ENCODE measurements at regions not wholly inside any gene's neighbourhood (a gene's known extent, or its start where the extent isn't known, plus 50 kb on each side); places are given as distances from the start of the nearest gene placed in this dataset.

- no peak for DNase-seq (ENCODE audit: low read depth)
Observed at GRCh38 chr7:85659364-85659763, 472.5 kb upstream of the SEMA3D start.

- no peak for DNase-seq (ENCODE audit: low read depth)
Observed at GRCh38 chr7:85655252-85655651, 468.4 kb upstream of the SEMA3D start.

GRCh38 chr7:85644272-85644671, 457.4 kb upstream of the SEMA3D start:
- DNase-seq (ENCODE audit: low read depth), result no peak

- DNase-seq (ENCODE audit: low read depth), result no peak
Observed at GRCh38 chr7:85641331-85641730, 454.5 kb upstream of the SEMA3D start.

GRCh38 chr7:85638394-85638793, 451.5 kb upstream of the SEMA3D start:
- no peak for DNase-seq (ENCODE audit: low read depth)

- DNase-seq (ENCODE audit: low read depth), result no peak
Observed at GRCh38 chr7:85634951-85635350, 448.1 kb upstream of the SEMA3D start.

GRCh38 chr7:85630904-85631600, 444.2 kb upstream of the SEMA3D start:
- no peak for DNase-seq (ENCODE audit: low read depth)

GRCh38 chr7:85627791-85628586, 441.1 kb upstream of the SEMA3D start:
- DNase-seq (ENCODE audit: low read depth), result no peak

- DNase-seq (ENCODE audit: low read depth), result no peak
Observed at GRCh38 chr7:85622059-85622458, 435.2 kb upstream of the SEMA3D start.

GRCh38 chr7:85620936-85621685, 434.3 kb upstream of the SEMA3D start:
- no peak for DNase-seq (ENCODE audit: low read depth)

- DNase-seq (ENCODE audit: low read depth), result no peak
Observed at GRCh38 chr7:85619236-85619635, 432.4 kb upstream of the SEMA3D start.

- no peak for DNase-seq (ENCODE audit: low read depth)
Observed at GRCh38 chr7:85614684-85615083, 427.8 kb upstream of the SEMA3D start.

GRCh38 chr7:85612514-85612913, 425.7 kb upstream of the SEMA3D start:
- no peak for DNase-seq (ENCODE audit: low read depth)

- no peak for DNase-seq (ENCODE audit: low read depth)
Observed at GRCh38 chr7:85608804-85609203, 421.9 kb upstream of the SEMA3D start.

- DNase-seq (ENCODE audit: low read depth), result no peak
Observed at GRCh38 chr7:85602196-85602595, 415.3 kb upstream of the SEMA3D start.

- DNase-seq (ENCODE audit: low read depth), result no peak
Observed at GRCh38 chr7:85600395-85600794, 413.5 kb upstream of the SEMA3D start.

- no peak for DNase-seq (ENCODE audit: low read depth)
Observed at GRCh38 chr7:85596827-85597226, 410.0 kb upstream of the SEMA3D start.

GRCh38 chr7:85595750-85596178, 408.9 kb upstream of the SEMA3D start:
- DNase-seq (ENCODE audit: low read depth), result no peak

GRCh38 chr7:85593355-85593754, 406.5 kb upstream of the SEMA3D start:
- DNase-seq (ENCODE audit: low read depth), result no peak

- no peak for DNase-seq (ENCODE audit: low read depth)
Observed at GRCh38 chr7:85587785-85588184, 400.9 kb upstream of the SEMA3D start.

- DNase-seq (ENCODE audit: low read depth), result no peak
Observed at GRCh38 chr7:85586091-85586490, 399.2 kb upstream of the SEMA3D start.

- DNase-seq (ENCODE audit: low read depth), result no peak
Observed at GRCh38 chr7:85583131-85583953, 396.5 kb upstream of the SEMA3D start.

Data from HS-5 (cell line).